ENCODE measurements at regions not wholly inside any gene's neighbourhood (a gene's known extent, or its start where the extent isn't known, plus 50 kb on each side); places are given as distances from the start of the nearest gene placed in this dataset.

GRCh38 chr2:8277921-8278571 lies 403.8 kb upstream of the ID2 start:
- DNase-seq: no peak

GRCh38 chr2:8278709-8279354 lies 403.0 kb upstream of the ID2 start:
- no peak for DNase-seq

GRCh38 chr2:8279506-8279905 lies 402.4 kb upstream of the ID2 start:
- no peak for DNase-seq

GRCh38 chr2:8281234-8281633 lies 400.6 kb upstream of the ID2 start:
- DNase-seq: no peak

GRCh38 chr2:8281950-8282857 lies 399.7 kb upstream of the ID2 start:
- DNase-seq: no peak

- no peak for DNase-seq
These were observed 399.0 kb upstream of the ID2 start for GRCh38 chr2:8282858-8283252.

GRCh38 chr2:8285081-8285480 lies 396.8 kb upstream of the ID2 start:
- DNase-seq: no peak

- DNase-seq: no peak
These were observed 396.0 kb upstream of the ID2 start for GRCh38 chr2:8285898-8286297.

- no peak for DNase-seq
These were observed 393.6 kb upstream of the ID2 start for GRCh38 chr2:8288206-8288605.

GRCh38 chr2:8289111-8289510 lies 392.7 kb upstream of the ID2 start:
- no peak for DNase-seq

- no peak for DNase-seq
These were observed 391.0 kb upstream of the ID2 start for GRCh38 chr2:8290771-8291352.

GRCh38 chr2:8296306-8296705 lies 385.6 kb upstream of the ID2 start:
- no peak for DNase-seq

GRCh38 chr2:8297376-8298231 lies 384.3 kb upstream of the ID2 start:
- DNase-seq: no peak

GRCh38 chr2:8298783-8299182 lies 383.1 kb upstream of the ID2 start:
- no peak for DNase-seq

GRCh38 chr2:8300216-8300615 lies 381.6 kb upstream of the ID2 start:
- no peak for DNase-seq

- DNase-seq: no peak
These were observed 381.0 kb upstream of the ID2 start for GRCh38 chr2:8300905-8301304.

- no peak for DNase-seq
These were observed 378.5 kb upstream of the ID2 start for GRCh38 chr2:8303322-8303832.

- DNase-seq: no peak
These were observed 376.8 kb upstream of the ID2 start for GRCh38 chr2:8304821-8305766.

- no peak for DNase-seq
These were observed 375.1 kb upstream of the ID2 start for GRCh38 chr2:8306530-8307351.

- no peak for DNase-seq
These were observed 374.2 kb upstream of the ID2 start for GRCh38 chr2:8307606-8308180.

Measured in NCI-H1105 (cell line).